GM13977 (cell line): ENCODE measurements at regions not wholly inside any gene's neighbourhood (a gene's known extent, or its start where the extent isn't known, plus 50 kb on each side); places are given as distances from the start of the nearest gene placed in this dataset.

Source experiments
- DNase-seq: peaks from one replicate; pipeline ENCODE4 v3.0.0; 2012; ENCODE audit warnings: low spot score
- CTCF ChIP-seq: IDR thresholded peaks from 2 replicates; pipeline ENCODE4 v1.5.1; 2012; ENCODE audit warnings: mild to moderate bottlenecking, control low read depth; ENCODE audit not compliant: insufficient read depth; ENCODE audit errors: extremely low read depth, missing control alignments
- in situ Hi-C: fragments of 300-500 bp; cut with MboI; formaldehyde crosslinking; loops from one replicate; pipeline ENCODE4 v1.12.0; 2022; ENCODE audit warnings: low sequenced_read_pairs, low pct_unique_long_range_greater_than_20kb, mixed read lengths, inconsistent platforms; ENCODE audit not compliant: unreplicated experiment

- in situ Hi-C loops, result no loop called here
- no peak for TF ChIP-seq CTCF
Observed at GRCh38 chr4:165774326-165774725, 98.7 kb upstream of the TLL1 start.

GRCh38 chr4:165779950-165780670, 92.9 kb upstream of the TLL1 start:
- DNase-seq, result no peak
- in situ Hi-C loops, result no loop called here
- no peak for TF ChIP-seq CTCF

More at GRCh38 chr4:165774326-165774725, 98.7 kb upstream of the TLL1 start:
- DNase-seq, result no peak

GRCh38 chr4:165780735-165781134, 92.3 kb upstream of the TLL1 start:
- DNase-seq, result no peak
- TF ChIP-seq CTCF, result no peak
- in situ Hi-C loops, result no loop called here

DNA sequence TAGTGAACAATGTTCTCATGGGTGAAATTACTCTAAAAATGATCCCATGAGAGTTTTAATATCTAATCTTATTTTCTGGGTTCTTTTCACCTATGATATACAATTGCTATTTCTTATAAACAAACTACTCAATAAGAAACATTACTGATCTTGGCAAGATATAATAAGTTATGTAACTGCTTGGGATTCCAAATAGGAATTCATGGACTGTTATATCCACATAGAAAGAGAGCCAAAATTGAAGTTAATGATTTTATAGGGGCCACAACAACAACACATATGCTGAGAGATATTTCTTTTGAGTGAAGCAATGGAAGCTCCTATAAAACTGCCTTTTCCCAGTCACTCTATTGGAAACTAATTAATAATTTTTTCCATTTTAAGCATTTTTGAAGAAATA, 90.4 kb upstream of the TLL1 start:
- no peak for DNase-seq
- in situ Hi-C loops, result no loop called here
- TF ChIP-seq CTCF, result no peak

DNA sequence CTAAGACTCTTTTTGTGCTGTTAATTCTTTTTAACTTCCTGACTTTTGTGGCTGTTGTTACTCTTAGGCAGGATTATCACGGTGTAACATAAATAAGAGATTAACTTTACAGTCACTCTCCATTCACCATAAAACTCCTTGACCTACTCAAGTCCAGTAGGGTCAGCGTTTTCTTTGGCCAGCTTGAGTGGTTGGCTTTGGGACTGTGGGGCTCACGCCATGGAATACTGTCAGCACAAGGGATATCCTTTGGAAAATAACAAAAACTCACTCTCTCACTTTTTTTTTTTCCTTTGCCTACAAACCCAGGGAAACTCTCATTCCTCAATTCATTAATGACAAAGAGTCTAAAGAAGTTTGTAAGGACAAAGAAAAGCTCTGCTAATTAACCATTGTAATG, 89.4 kb upstream of the TLL1 start:
- no peak for DNase-seq
- TF ChIP-seq CTCF, result no peak
- in situ Hi-C loops, result no loop called here

- DNase-seq, result no peak
- TF ChIP-seq CTCF, result no peak
- in situ Hi-C loops, result no loop called here
Observed at GRCh38 chr4:165784672-165785071, 88.4 kb upstream of the TLL1 start.
